GM18858 (cell line): ENCODE measurements at regions not wholly inside any gene's neighbourhood (a gene's known extent, or its start where the extent isn't known, plus 50 kb on each side); places are given as distances from the start of the nearest gene placed in this dataset.

Experiments
- ATAC-seq: cut with Tn5 transposase; IDR thresholded peaks from one replicate; pipeline ENCODE4 v1.9.1; 2021; ENCODE audit not compliant: unreplicated experiment

DNA sequence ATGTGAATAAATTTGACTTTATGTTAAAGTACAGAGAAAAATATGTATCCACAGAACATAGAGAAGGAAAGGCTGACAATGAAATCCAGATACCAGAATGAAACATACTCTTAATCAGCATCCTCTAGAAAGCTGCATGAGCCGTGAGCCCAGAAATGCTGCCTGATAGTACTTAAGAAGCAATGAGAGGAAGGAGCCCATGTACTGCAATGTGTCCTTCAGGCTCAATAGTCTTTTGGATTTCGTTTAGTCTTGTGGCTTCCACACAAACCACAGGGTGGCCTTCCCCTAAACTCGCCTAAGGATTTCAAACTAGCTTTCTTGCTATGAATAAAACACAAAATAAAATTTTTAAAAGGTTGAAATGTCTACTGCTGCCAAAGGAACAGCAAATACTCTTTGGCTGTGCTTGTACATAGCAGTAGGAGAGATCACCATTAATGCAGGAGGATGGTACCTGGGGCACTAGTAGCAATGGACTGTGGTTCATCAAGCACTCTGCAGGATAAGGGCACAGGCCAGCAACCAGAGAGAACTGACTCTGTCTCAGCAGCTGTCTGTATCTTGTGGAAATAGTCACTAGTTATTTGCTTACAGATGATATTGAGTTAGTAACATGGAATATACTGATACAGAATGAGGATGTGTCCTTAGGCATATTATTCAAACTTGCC lies 988.3 kb upstream of the LRFN5 start:
- ATAC-seq, result no peak

DNA sequence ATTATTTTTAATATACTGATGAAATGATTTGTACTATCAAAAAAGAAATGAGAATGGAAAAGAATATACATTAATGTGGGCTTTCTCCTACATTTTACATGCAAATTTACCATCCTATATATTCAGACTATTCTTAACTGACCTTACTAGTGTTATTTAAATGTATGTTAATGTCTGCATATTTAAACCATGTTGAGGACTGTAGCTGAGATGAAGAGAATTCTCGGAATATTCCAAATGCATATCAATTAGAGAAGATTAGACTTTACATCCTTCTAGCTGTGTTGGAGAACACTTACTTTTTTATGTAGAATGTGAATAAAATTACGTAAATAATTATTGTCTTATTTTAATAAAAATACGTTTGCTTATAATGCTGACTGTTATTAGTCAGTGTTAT lies 990.1 kb upstream of the LRFN5 start:
- no peak for ATAC-seq

GRCh38 chr14:40601063-40601462 lies 1005.6 kb upstream of the LRFN5 start:
- no peak for ATAC-seq

- no peak for ATAC-seq
Observed at GRCh38 chr14:40599725-40600124, 1007.0 kb upstream of the LRFN5 start.

DNA sequence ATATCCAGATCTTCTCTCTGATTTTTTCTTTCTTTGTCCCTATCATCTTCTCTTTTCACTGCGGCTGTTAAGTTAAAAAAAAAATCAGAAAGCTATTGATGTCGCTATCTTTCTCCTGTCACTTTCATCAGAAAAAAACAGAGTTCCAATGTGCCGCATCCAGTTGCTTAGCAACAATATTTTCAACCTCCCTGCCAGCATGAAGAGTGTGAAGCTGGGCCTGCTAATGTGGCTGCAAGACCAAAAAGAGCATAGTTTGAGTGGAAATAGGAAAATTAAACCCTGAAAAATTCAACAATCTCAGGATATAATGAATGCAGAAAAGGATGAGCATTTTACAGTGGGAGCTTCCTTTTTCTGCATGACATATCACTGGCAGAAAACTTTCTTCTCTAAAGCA lies 1025.4 kb upstream of the LRFN5 start:
- no peak for ATAC-seq

GRCh38 chr14:40576880-40577478 lies 1029.7 kb upstream of the LRFN5 start:
- ATAC-seq, result no peak

- ATAC-seq, result no peak
Observed at GRCh38 chr14:40574780-40575179, 1031.9 kb upstream of the LRFN5 start.

DNA sequence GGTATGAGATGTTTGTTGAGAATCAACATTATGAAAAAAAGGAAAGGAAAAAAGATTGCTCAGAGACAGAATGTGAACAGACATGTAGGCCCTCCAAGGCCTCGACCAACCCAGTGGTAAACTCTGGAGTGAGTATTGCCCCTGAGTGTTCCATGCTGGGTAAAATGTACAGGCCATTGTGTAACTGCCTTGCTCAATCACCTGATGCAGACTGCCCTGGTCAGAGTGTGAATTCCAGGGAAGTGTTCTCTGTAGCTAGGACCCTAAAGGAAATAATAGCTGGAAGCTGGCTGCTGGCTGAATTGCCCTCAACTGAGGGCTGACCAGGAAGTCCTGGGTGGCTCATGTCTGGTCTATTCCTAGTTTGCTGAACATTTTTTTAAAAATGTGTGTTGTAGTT lies 1081.4 kb upstream of the LRFN5 start:
- no peak for ATAC-seq

- no peak for ATAC-seq
Observed at GRCh38 chr14:40523123-40523522, 1083.6 kb upstream of the LRFN5 start.

DNA sequence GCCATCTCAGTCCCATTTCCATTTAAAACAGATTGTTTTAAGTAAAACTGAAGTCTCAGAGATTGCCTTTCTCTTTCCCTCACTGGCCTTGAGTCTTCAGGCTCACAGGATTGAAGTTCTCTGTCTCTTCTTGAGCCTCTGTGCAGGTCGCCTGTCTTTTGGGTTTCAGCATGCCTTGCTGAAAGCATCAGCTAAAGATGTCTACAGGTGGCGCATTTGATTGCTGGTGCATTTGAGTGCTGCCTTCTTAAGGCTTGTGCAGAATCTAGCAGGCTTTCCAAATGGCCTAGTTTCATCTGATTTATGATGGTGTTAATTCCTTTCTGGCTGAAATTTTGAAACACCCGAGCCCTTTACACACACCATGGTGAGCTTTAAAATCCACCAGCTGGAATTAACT lies 1062.2 kb upstream of the FBXO33 start:
- no peak for ATAC-seq

DNA sequence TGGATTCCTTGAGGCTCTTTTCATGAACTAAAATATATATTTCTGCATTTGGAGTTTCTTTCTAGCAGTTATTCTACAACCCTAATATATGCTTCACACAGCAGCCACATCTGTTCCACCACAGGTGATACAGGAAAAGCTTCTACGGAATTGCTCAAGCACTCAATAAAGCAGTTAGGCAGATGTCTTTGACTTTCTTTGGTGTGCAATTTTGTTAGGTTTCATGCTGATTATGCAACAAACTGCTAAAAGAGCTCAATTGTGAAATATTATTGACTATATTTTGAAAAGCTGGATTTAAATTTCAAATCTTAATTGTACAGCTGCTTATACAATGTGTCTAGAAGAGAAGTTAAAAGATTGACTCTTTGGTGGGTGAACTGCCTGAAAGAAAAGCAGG lies 1055.6 kb upstream of the FBXO33 start:
- ATAC-seq, result no peak

DNA sequence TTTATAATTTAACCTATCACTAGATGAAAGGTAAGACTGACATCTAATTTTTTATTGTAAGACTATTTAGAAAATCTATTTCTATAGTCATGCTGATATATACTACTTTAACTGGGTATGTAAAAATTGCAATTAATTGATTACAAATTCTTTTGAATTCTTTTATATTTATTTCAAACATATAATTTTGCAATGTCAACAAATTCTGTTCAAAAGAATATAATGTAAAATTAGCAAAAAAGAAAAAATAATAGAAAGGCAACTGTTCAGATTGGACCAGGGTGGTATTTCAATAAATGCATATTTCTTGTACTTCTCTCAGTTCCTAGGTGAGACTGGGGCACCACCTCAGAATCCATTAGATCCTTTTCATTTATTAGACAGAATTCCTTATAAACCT lies 1053.5 kb upstream of the FBXO33 start:
- ATAC-seq, result no peak

DNA sequence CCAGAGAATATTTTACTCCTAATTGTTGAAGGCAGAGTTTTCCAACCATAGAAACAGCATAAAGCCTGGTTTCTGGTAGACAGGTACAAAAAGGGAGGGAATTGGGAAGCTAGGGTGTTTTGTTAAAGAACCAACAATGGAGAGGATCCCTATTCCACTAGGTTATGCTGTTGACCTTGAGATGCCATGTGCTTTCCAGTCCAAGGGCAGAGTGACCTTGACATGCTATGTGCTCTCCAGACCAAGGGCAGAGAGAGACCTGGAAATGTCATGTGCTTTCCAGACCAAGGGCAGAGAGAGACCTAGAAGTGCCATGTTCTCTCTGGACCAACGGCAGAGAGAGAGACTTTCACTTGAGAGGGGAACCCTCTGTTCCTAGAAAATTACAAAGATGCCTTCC lies 1043.8 kb upstream of the FBXO33 start:
- no peak for ATAC-seq

- ATAC-seq, result no peak
Observed at GRCh38 chr14:40467969-40468368, 1035.7 kb upstream of the FBXO33 start.

- no peak for ATAC-seq
Observed at GRCh38 chr14:40464531-40464930, 1032.3 kb upstream of the FBXO33 start.

- no peak for ATAC-seq
Observed at GRCh38 chr14:40463886-40464285, 1031.7 kb upstream of the FBXO33 start.

DNA sequence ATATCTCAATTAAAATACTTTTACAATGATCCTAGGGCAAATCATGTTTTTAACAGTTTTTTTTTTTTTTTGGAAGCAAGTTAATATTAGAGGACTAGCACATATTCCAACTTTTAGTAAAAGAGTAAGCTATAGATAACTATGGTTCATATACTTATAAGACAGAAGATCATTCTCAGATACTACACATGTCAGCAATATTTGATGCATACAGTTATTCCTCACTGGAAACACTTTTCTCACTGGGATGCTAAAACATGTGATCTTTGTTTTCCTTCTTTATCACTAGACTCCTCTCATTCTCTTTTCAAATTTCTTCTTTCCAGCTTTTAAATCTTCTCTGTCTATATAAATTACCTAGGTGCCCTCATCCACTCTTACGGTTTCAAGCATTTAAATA lies 1020.4 kb upstream of the FBXO33 start:
- no peak for ATAC-seq

- no peak for ATAC-seq
Observed at GRCh38 chr14:40447017-40447416, 1014.8 kb upstream of the FBXO33 start.

- no peak for ATAC-seq
Observed at GRCh38 chr14:40445020-40445419, 1012.8 kb upstream of the FBXO33 start.

- ATAC-seq, result no peak
Observed at GRCh38 chr14:40436551-40436950, 1004.3 kb upstream of the FBXO33 start.

- ATAC-seq, result no peak
Observed at GRCh38 chr14:40417777-40418401, 985.7 kb upstream of the FBXO33 start.

- ATAC-seq, result no peak
Observed at GRCh38 chr14:40416565-40416964, 984.3 kb upstream of the FBXO33 start.

GRCh38 chr14:40414386-40414785 lies 982.2 kb upstream of the FBXO33 start:
- ATAC-seq, result no peak
